Epithelial cell of esophagus (primary cell): ENCODE measurements at regions not wholly inside any gene's neighbourhood (a gene's known extent, or its start where the extent isn't known, plus 50 kb on each side); places are given as distances from the start of the nearest gene placed in this dataset.
"Not testable (repeated sequence)": the region's sequence is repeated elsewhere in the genome, so short reads cannot be mapped to it uniquely, and the experiment has no call there.

Experiments
- DNase-seq: peaks from one replicate; pipeline ENCODE4 v3.0.0; 2010; ENCODE audit warnings: low read depth
- H3K4me3 ChIP-seq: 2 replicates; pipeline ENCODE4 v1.5.1; 2011; ENCODE audit warnings: mild to moderate bottlenecking, low read length, control low read depth
- TF ChIP-seq, protein P1 (sequence below): IDR thresholded peaks from 2 replicates; pipeline ENCODE4 v1.5.1; 2011; ENCODE audit warnings: low read depth, mild to moderate bottlenecking, low read length, control low read depth, inconsistent platforms; ENCODE audit not compliant: insufficient read depth; ENCODE audit errors: missing control alignments

DNA sequence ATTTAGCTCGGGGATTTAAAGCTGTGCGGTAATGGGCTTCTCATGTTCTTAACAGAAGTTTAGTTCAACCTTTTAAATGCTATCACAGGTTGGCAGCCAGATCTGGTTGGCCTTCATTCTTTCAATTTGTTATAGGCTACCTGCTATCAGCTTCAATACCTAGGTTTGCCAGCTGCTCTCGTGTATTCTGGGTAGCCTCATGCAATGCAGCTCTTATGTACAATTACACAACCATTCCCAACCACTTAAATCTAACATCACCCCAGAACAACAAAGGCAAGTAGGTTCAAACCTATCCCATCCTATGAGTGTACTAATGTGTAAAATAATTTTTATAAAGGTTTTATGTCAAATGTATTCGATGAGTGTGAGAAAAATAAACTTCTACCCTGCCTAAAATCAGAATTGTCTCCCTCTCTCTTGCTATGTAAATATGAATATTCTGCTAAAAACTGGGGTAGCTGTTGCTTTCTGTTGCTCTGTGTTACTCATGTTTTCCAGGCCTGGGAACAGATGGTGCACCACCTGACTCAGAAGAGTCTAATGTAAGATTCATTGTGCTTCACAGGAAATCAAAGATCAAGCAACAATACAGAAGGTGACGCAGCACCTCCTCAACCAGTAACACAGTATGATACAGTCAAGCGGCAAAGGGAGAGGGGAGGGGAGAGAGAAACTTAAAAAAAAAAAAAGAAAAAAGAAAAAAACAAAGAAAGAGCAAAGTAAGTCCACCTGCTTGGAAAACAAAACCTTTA, 188.6 kb downstream of the ETV1 start:
- peak; percentile 95 for DNase-seq
- TF ChIP-seq, protein P1, sequence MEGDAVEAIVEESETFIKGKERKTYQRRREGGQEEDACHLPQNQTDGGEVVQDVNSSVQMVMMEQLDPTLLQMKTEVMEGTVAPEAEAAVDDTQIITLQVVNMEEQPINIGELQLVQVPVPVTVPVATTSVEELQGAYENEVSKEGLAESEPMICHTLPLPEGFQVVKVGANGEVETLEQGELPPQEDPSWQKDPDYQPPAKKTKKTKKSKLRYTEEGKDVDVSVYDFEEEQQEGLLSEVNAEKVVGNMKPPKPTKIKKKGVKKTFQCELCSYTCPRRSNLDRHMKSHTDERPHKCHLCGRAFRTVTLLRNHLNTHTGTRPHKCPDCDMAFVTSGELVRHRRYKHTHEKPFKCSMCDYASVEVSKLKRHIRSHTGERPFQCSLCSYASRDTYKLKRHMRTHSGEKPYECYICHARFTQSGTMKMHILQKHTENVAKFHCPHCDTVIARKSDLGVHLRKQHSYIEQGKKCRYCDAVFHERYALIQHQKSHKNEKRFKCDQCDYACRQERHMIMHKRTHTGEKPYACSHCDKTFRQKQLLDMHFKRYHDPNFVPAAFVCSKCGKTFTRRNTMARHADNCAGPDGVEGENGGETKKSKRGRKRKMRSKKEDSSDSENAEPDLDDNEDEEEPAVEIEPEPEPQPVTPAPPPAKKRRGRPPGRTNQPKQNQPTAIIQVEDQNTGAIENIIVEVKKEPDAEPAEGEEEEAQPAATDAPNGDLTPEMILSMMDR, result no peak
- no peak overlapping the region for H3K4me3 ChIP-seq

DNA sequence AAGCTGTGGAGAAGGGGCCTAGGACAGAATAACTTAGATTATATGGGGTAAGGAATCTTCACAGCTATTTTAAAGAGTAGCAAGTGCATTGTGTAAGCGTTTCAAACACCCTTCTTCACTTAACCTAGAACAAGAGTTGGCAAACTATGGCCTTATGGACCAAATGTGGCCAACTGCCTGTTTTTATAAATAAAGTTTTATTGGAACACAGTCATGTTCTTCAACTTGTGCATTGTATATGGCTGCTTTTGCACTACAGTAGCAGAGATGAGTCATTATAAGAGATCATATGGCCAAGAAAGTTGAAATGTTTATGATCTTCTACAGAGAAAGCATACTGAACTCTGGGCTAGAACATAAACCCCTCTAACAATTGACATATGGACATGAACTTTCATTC, 187.8 kb downstream of the ETV1 start:
- TF ChIP-seq, protein P1, result no peak
- H3K4me3 ChIP-seq, result no peak overlapping the region
- DNase-seq, result peak; percentile 2

DNA sequence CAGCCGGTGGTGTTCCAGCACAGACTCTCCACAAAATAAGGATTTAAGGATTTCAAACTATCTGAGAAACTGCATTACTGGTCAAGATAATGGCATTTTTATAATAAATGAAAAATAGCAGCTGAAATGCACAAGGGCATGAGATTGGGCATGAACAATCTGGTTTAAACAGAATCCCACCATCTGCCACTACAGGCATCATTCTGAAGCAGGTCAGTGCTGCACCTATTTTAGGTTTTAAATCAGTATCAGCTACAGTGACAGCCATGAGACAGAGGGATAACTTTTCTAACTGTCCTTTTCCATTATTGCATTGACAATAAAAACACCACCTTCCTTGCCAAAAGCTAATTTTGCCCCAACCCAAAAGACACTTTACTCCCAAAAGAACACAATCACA, 186.8 kb downstream of the ETV1 start:
- DNase-seq, result no peak
- TF ChIP-seq, protein P1, result no peak
- no peak overlapping the region for H3K4me3 ChIP-seq

DNA sequence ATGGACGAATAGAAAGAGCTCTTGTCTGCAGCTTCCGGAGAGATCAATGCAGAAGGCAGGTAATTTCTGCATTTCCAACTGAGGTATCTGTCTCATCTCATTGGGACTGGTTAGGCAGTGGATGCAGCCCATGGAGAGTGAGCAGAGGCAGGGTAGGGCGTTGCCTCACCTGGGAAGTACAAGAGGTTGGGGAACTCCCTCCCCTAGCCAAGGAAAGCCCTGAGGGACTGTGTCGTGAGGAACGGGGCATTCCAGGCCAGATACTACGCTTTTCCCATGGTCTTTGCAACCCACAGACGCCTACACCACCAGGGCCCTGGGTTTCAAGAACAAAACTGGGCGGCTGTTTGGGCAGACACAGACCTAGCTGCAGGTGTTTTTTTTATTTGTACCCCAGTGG, 186.3 kb downstream of the ETV1 start:
- TF ChIP-seq, protein P1, result no peak
- DNase-seq, result peak; percentile 54

DNA sequence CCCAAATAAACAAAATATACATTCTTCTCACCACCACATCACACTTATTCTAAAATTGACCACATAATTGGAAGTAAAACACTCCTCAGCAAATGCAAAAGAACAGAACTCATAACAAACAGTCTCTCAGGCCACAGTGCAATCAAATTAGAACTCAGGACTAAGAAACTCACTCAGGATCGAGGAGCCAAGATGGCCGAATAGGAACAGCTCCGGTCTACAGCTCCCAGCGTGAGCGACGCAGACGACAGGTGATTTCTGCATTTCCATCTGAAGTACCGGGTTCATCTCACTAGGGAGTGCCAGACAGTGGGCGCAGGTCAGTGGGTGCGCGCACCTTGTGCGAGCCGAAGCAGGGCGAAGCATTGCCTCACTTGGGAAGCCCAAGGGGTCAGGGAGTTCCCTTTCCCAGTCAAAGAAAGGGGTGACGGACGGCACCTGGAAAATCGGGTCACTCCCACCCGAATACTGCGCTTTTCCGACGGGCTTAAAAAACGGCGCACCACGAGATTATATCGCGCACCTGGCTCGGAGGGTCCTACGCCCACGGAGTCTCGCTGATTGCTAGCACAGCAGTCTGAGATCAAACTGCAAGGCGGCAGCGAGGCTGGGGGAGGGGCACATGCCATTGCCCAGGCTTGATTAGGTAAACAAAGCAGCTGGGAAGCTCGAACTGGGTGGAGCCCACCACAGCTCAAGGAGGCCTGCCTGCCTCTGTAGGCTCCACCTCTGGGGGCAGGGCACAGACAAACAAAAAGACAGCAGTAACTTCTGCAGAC, 183.2 kb downstream of the ETV1 start:
- H3K4me3 ChIP-seq, DNase-seq: not testable (repeated sequence)

More for the DNA sequence above, 186.3 kb downstream of the ETV1 start:
- no peak overlapping the region for H3K4me3 ChIP-seq

DNA sequence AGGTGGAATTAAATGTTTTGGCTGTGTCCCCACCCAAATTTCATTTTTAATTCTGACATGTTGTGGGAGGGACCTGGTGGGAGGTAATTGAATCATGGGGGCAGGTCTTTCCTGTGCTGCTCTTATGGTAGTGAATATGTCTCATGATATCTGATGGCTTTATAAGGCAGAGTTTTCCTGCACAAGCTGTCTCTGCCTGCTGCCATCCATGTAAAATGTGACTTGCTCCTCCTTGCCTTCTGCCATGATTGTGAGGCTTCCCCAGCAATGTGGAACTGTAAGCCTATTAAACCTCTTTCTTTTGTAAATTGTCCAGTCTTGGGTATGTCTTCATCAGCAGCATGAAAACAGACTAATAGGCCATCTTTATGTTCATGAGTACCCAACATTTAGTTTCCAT, 172.2 kb downstream of the ETV1 start:
- H3K4me3 ChIP-seq, DNase-seq: not testable (repeated sequence)

DNA sequence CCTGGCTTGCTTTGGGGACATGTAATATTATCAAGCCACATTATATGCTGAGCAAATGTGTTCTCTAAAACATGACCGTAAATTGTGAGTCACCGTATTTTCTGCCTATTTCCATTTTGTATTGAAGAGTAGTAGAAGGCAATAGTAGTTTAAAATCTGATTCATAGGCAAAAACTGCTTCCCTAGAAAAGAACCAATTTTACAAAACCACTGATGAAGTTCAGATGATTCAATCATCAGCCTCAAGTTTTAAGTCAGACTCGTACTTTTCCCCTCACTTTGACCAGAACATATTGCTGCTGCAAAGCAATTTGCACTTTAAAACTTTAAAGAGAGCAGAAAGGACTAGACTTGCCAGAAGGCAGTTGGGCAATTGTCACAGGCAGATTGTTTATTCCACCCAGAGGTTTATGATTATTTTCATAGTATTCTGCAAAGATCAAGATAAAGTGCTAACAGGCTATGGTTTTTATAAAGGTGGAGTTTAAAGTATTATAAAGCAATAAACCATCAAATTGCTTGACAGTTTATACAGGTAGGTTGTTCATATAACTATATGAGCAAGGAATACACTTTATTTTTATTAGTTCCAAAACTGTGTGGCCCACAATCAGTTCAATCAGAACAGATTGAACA, 168.2 kb downstream of the ETV1 start:
- TF ChIP-seq, protein P1, result no peak
- H3K4me3 ChIP-seq, result no peak overlapping the region
- DNase-seq, result no peak
